IMR-90 (cell line): ENCODE measurements at regions not wholly inside any gene's neighbourhood (a gene's known extent, or its start where the extent isn't known, plus 50 kb on each side); places are given as distances from the start of the nearest gene placed in this dataset.

Experiments used
- ATAC-seq: fragments of 200-7000 bp; cut with Tn5 transposase; 2 replicates; pipeline ENCODE4 v1.9.1; 2020; ENCODE audit warnings: low read depth, mild to moderate bottlenecking, moderate library complexity
- BruUV-seq: library from RNA; stranded (reverse); fragments of 400-500 nt; replicated peaks from 2 replicates; lab custom pipeline; 2021; lab: Mats Ljungman, UMichigan
- CTCF ChIA-PET: fragments of 300-600 bp; formaldehyde crosslinking; extraction: SDS; loops from one replicate; lab custom pipeline; 2021; ENCODE audit warnings: antibody characterized with exemption; lab: Yijun Ruan, JAX
- POLR2A ChIA-PET: fragments of 300-600 bp; sonication (Branson Sonifier 250); formaldehyde crosslinking; loops from one replicate; lab custom pipeline; 2022; ENCODE audit warnings: antibody characterized with exemption; ENCODE audit not compliant: unreplicated experiment; lab: Charles Lee
- DNase-seq: peaks from one replicate; pipeline ENCODE4 v3.0.0; 2013
- H2AFZ ChIP-seq: replicated peaks from 2 replicates; pipeline ENCODE3; 2013; ENCODE audit warnings: low read length, mild to moderate bottlenecking; ENCODE audit not compliant: poor library complexity
- H2AK5ac ChIP-seq: 2 replicates; pipeline ENCODE4 v1.6.1; 2013; ENCODE audit warnings: low read depth, low read length, inconsistent platforms
- H2AK9ac ChIP-seq: replicated peaks from 2 replicates; pipeline ENCODE3; 2013; ENCODE audit warnings: mild to moderate bottlenecking, low read depth, low read length, moderate library complexity; ENCODE audit not compliant: poor library complexity
- H2BK120ac ChIP-seq: 2 replicates; pipeline ENCODE4 v1.6.1; 2013; ENCODE audit warnings: low read depth, low read length, inconsistent platforms
- H2BK15ac ChIP-seq: 3 replicates; pipeline ENCODE4 v1.6.1; 2013; ENCODE audit warnings: low read depth, low read length, inconsistent platforms
- H2BK20ac ChIP-seq: 2 replicates; pipeline ENCODE4 v1.6.1; 2013; ENCODE audit warnings: low read depth, mild to moderate bottlenecking, inconsistent platforms, low read length, moderate library complexity
- H2BK5ac ChIP-seq: 2 replicates; pipeline ENCODE4 v1.6.1; 2013; ENCODE audit warnings: mild to moderate bottlenecking, low read depth, low read length, inconsistent platforms; ENCODE audit not compliant: poor library complexity, severe bottlenecking
- H3K14ac ChIP-seq: replicated peaks from 2 replicates; pipeline ENCODE4 v1.6.1; 2013; ENCODE audit warnings: low read depth, low read length, inconsistent platforms
- H3K18ac ChIP-seq: 2 replicates; pipeline ENCODE4 v1.6.1; 2013; ENCODE audit warnings: low read depth, low read length, control low read depth
- H3K23ac ChIP-seq: 2 replicates; pipeline ENCODE4 v1.6.1; 2013; ENCODE audit warnings: low read depth, low read length, inconsistent platforms
- H3K27ac ChIP-seq: 2 replicates; pipeline ENCODE4 v1.5.1; 2013; ENCODE audit warnings: mild to moderate bottlenecking, control low read depth, low read length; ENCODE audit not compliant: insufficient read depth
- H3K27me3 ChIP-seq: 2 replicates; pipeline ENCODE4 v1.6.1; 2013; ENCODE audit warnings: low read length; ENCODE audit not compliant: control insufficient read depth, insufficient read depth
- H3K36me3 ChIP-seq: 2 replicates; pipeline ENCODE4 v1.6.1; 2013; ENCODE audit warnings: low read length, mixed read lengths; ENCODE audit not compliant: control insufficient read depth, insufficient read depth
- H3K4ac ChIP-seq: 2 replicates; pipeline ENCODE4 v1.6.1; 2013; ENCODE audit warnings: low read depth, low read length, inconsistent platforms
- H3K4me1 ChIP-seq: 2 replicates; pipeline ENCODE4 v1.6.1; 2013; ENCODE audit warnings: low read length, mixed read lengths; ENCODE audit not compliant: control insufficient read depth, insufficient read depth
- H3K4me2 ChIP-seq: 2 replicates; pipeline ENCODE4 v1.6.1; 2013; ENCODE audit warnings: low read depth, mild to moderate bottlenecking, control low read depth, low read length, moderate library complexity
- H3K4me3 ChIP-seq: 2 replicates; pipeline ENCODE4 v1.5.1; 2013; ENCODE audit warnings: low read depth, mild to moderate bottlenecking, control low read depth, low read length, moderate library complexity; ENCODE audit not compliant: insufficient read depth
- H3K56ac ChIP-seq: 2 replicates; pipeline ENCODE4 v1.6.1; 2013; ENCODE audit warnings: low read length, inconsistent platforms; ENCODE audit not compliant: insufficient read depth; ENCODE audit errors: extremely low read depth
- H3K79me1 ChIP-seq, 2 experiments: 2 replicates each; pipeline ENCODE4 v1.6.1; 2013; ENCODE audit warnings: low read length in 2 of 2, inconsistent platforms in 1 of 2, low read depth in 1 of 2
- H3K9ac ChIP-seq: 2 replicates; pipeline ENCODE4 v1.6.1; 2013; ENCODE audit warnings: low read depth, low read length, control low read depth
- H3K9me1 ChIP-seq: 2 replicates; pipeline ENCODE4 v1.6.1; 2013; ENCODE audit warnings: low read length, inconsistent platforms; ENCODE audit not compliant: insufficient read depth
- H3K9me3 ChIP-seq: 2 replicates; pipeline ENCODE4 v1.6.1; 2013; ENCODE audit warnings: low read length; ENCODE audit not compliant: control insufficient read depth, insufficient read depth
- H4K20me1 ChIP-seq: 2 replicates; pipeline ENCODE4 v1.6.1; 2013; ENCODE audit warnings: low read length, inconsistent platforms; ENCODE audit not compliant: insufficient read depth
- H4K5ac ChIP-seq: 2 replicates; pipeline ENCODE4 v1.6.1; 2013; ENCODE audit warnings: mild to moderate bottlenecking, low read depth, low read length, control low read depth
- H4K8ac ChIP-seq, 2 experiments: 2 replicates each; pipeline ENCODE4 v1.6.1; 2013; ENCODE audit warnings: low read depth in 2 of 2, low read length in 2 of 2, control low read depth in 1 of 2, inconsistent platforms in 1 of 2
- H4K91ac ChIP-seq: 2 replicates; pipeline ENCODE4 v1.6.1; 2013; ENCODE audit warnings: low read depth, low read length, inconsistent platforms; ENCODE audit not compliant: insufficient read depth
- CEBPB ChIP-seq: IDR thresholded peaks from 2 replicates; pipeline ENCODE4 v1.6.1; 2012; ENCODE audit warnings: low read depth, low read length, improper control_type of control experiment
- CHD1 ChIP-seq: IDR thresholded peaks from 2 replicates; pipeline ENCODE4 v1.6.1; 2012; ENCODE audit warnings: low read depth, low read length, improper control_type of control experiment
- FOS ChIP-seq: fragments of 150-350 bp; IDR thresholded peaks from 2 replicates; pipeline ENCODE4 v1.6.1; 2016; ENCODE audit warnings: low read depth, low read length
- MAZ ChIP-seq: IDR thresholded peaks from 2 replicates; pipeline ENCODE4 v1.6.1; 2012; ENCODE audit warnings: low read depth, mild to moderate bottlenecking, low read length, improper control_type of control experiment, moderate library complexity, borderline replicate concordance
- MXI1 ChIP-seq: IDR thresholded peaks from 2 replicates; pipeline ENCODE4 v1.6.1; 2012; ENCODE audit warnings: low read depth, mild to moderate bottlenecking, low read length, moderate library complexity, borderline replicate concordance
- RCOR1 ChIP-seq: IDR thresholded peaks from 2 replicates; pipeline ENCODE4 v1.6.1; 2012; ENCODE audit warnings: mild to moderate bottlenecking, low read length, improper control_type of control experiment; ENCODE audit not compliant: insufficient replicate concordance
- RFX5 ChIP-seq: IDR thresholded peaks from 2 replicates; pipeline ENCODE4 v1.8.0; 2012; ENCODE audit warnings: low read depth, mild to moderate bottlenecking, low read length, moderate library complexity
- WGBS, 2 experiments: methylation state at CpG; one replicate each; pipeline versions ENCODE4 v1.1.5 to v1.1.7; 2013; ENCODE audit warnings: missing lambda C conversion rate in 2 of 2; ENCODE audit not compliant: insufficient read length in 1 of 2; ENCODE audit errors: extremely low coverage in 2 of 2; 5-methylcytosine and 5-hydroxymethylcytosine counted together
- dilution Hi-C: fragments of 300-500 bp; cut with HindIII; formaldehyde crosslinking; loops from one replicate; pipeline ENCODE4 v1.14.3; 2018; ENCODE audit warnings: low sequenced_read_pairs; ENCODE audit not compliant: unreplicated experiment
- in situ Hi-C: fragments of 300-500 bp; cut with MboI; formaldehyde crosslinking; loops from 3 replicates; pipeline ENCODE4 v1.14.3; 2019; ENCODE audit warnings: low sequenced_read_pairs, inconsistent platforms, mixed read lengths
- intact Hi-C: fragments of 100-400 bp; cut with micrococcal nuclease; formaldehyde crosslinking; loops from 2 replicates; pipeline ENCODE4 v1.10.0; 2022
- TF ChIP-seq, protein P1 (sequence below): fragments of 150-350 bp; IDR thresholded peaks from 2 replicates; pipeline ENCODE4 v1.6.1; 2017; ENCODE audit warnings: mild to moderate bottlenecking, antibody characterized with exemption, low read length, low read depth
- TF ChIP-seq, protein P2 (sequence below): fragments of 150-350 bp; IDR thresholded peaks from 2 replicates; pipeline ENCODE4 v1.6.1; 2016; ENCODE audit warnings: low read depth, mild to moderate bottlenecking, low read length, moderate library complexity, borderline replicate concordance
- TF ChIP-seq, protein P3 (sequence below): conservative IDR thresholded peaks from 2 replicates; pipeline ENCODE4 v1.5.1; 2012; ENCODE audit warnings: mild to moderate bottlenecking, low read depth, low read length, improper control_type of control experiment

DNA sequence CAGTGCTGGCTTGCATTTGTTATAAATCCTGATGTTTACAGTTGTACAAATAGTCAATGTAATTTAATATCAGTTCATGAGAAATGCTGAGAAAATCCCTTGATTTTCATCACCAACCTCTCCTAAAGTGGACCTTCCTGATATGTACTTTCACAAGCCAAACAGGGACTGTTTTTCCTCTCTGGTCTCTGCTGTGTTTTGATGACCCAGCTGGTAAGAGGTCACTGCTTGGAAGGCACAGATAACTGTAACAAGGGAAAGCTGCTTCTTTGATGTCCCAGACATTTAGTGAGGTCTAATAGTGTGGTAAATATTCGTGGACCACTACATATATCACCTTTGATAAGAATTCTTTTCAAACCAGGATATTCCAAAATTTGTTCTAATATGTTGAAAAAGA is 68.7 kb upstream of the HAPLN1 start:
- Histone ChIP-seq H3K9ac (no peak overlapping the region), H3K23ac (no peak overlapping the region), H3K4me3 (no peak overlapping the region), H4K5ac (no peak overlapping the region), H3K9me1 (no peaks in the 10 kb centered on the region), H3K4ac (no peak overlapping the region), H3K56ac (no peak overlapping the region), H3K4me2 (no peak overlapping the region), H2BK20ac (no peak overlapping the region), H3K4me1 (no peaks in the 10 kb centered on the region), H3K9me3 (no peaks in the 10 kb centered on the region), H4K8ac (no peak overlapping the region), H2BK15ac (no peak overlapping the region), H4K20me1 (no peaks in the 10 kb centered on the region), H2BK5ac (no peak overlapping the region), H3K36me3 (no peaks in the 10 kb centered on the region), H3K27ac (no peak overlapping the region), H2AK9ac (no peak overlapping the region), H2AFZ (no peak overlapping the region), H3K27me3 (no peaks in the 10 kb centered on the region), H2BK120ac (no peak overlapping the region), H2AK5ac (no peak overlapping the region), H3K18ac (no peak overlapping the region), H3K79me1 (no peaks in the 10 kb centered on the region), H4K91ac (no peak overlapping the region), H3K14ac (no peak overlapping the region)
- in situ Hi-C loops: no loop called here
- dilution Hi-C loops: no loop called here
- TF ChIP-seq MXI1: no peak
- TF ChIP-seq, protein P1, sequence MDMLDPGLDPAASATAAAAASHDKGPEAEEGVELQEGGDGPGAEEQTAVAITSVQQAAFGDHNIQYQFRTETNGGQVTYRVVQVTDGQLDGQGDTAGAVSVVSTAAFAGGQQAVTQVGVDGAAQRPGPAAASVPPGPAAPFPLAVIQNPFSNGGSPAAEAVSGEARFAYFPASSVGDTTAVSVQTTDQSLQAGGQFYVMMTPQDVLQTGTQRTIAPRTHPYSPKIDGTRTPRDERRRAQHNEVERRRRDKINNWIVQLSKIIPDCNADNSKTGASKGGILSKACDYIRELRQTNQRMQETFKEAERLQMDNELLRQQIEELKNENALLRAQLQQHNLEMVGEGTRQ: no peak
- no peak for TF ChIP-seq CEBPB
- no peak for TF ChIP-seq FOS
- TF ChIP-seq CHD1: no peak
- no peak for TF ChIP-seq RFX5
- TF ChIP-seq MAZ: no peak
- TF ChIP-seq, protein P2, sequence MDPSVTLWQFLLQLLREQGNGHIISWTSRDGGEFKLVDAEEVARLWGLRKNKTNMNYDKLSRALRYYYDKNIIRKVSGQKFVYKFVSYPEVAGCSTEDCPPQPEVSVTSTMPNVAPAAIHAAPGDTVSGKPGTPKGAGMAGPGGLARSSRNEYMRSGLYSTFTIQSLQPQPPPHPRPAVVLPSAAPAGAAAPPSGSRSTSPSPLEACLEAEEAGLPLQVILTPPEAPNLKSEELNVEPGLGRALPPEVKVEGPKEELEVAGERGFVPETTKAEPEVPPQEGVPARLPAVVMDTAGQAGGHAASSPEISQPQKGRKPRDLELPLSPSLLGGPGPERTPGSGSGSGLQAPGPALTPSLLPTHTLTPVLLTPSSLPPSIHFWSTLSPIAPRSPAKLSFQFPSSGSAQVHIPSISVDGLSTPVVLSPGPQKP: no peak
- no peak for TF ChIP-seq RCOR1
- TF ChIP-seq, protein P3, sequence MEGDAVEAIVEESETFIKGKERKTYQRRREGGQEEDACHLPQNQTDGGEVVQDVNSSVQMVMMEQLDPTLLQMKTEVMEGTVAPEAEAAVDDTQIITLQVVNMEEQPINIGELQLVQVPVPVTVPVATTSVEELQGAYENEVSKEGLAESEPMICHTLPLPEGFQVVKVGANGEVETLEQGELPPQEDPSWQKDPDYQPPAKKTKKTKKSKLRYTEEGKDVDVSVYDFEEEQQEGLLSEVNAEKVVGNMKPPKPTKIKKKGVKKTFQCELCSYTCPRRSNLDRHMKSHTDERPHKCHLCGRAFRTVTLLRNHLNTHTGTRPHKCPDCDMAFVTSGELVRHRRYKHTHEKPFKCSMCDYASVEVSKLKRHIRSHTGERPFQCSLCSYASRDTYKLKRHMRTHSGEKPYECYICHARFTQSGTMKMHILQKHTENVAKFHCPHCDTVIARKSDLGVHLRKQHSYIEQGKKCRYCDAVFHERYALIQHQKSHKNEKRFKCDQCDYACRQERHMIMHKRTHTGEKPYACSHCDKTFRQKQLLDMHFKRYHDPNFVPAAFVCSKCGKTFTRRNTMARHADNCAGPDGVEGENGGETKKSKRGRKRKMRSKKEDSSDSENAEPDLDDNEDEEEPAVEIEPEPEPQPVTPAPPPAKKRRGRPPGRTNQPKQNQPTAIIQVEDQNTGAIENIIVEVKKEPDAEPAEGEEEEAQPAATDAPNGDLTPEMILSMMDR: no peak
- intact Hi-C loops: no loop called here
- DNase-seq (no peak), ATAC-seq (no peak)
- ChIA-PET POLR2A (no interaction called here), CTCF (no interaction called here)
- BruUV-seq: no TSS peak
- WGBS, 2 experiments: no CpG with 5 or more reads among the region's 1 CpG
